ENCODE measurements at regions not wholly inside any gene's neighbourhood (a gene's known extent, or its start where the extent isn't known, plus 50 kb on each side); places are given as distances from the start of the nearest gene placed in this dataset.

- H3K4me1 ChIP-seq, result no peaks in the 10 kb centered on the region
- H3K9me3 ChIP-seq, result peaks cover 0 to 19% (median 0%) of the 10 kb centered on the region in 4 donors
- no peak for TF ChIP-seq EP300 (IDR thresholded peaks at IDR 0.05)
- TF ChIP-seq CTCF (IDR thresholded peaks at IDR 0.05), result no peak
- TF ChIP-seq POLR2A (IDR thresholded peaks at IDR 0.05), result no peak
- WGBS, 2 donors, result 71 to 78% methylated on average over 3 of the region's 3 CpGs
- no peak overlapping the region for H3K27ac ChIP-seq
- H3K36me3 ChIP-seq, result no peaks in the 10 kb centered on the region
- no peak overlapping the region for H3K4me3 ChIP-seq
- DNase-seq (ENCODE audit: low spot score in 2 of 2), result no peak
- no peaks in the 10 kb centered on the region for H3K27me3 ChIP-seq
Observed at GRCh38 chr12:24386836-24387235, 437.4 kb upstream of the SOX5 start.

- H3K27ac ChIP-seq, result no peak overlapping the region
- H3K9me3 ChIP-seq, result no peaks in the 10 kb centered on the region
- H3K27me3 ChIP-seq, result no peaks in the 10 kb centered on the region
- 60 to 72% methylated on average over 3 of the region's 3 CpGs for WGBS, 2 donors
- DNase-seq (ENCODE audit: low spot score in 2 of 2), result no peak
- H3K4me3 ChIP-seq, result no peak overlapping the region
- TF ChIP-seq EP300 (IDR thresholded peaks at IDR 0.05) (no peak), CTCF (IDR thresholded peaks at IDR 0.05) (no peak), POLR2A (IDR thresholded peaks at IDR 0.05) (no peak)
- H3K4me1 ChIP-seq, result peaks cover 0 to 12% (median 0%) of the 10 kb centered on the region in 4 donors
- H3K36me3 ChIP-seq, result no peaks in the 10 kb centered on the region
Observed at GRCh38 chr12:24381790-24382189, 432.3 kb upstream of the SOX5 start.

GRCh38 chr12:24379861-24380521 lies 430.5 kb upstream of the SOX5 start:
- WGBS, 2 donors, result 63 to 65% methylated on average over 5 of the region's 5 CpGs
- TF ChIP-seq CTCF (IDR thresholded peaks at IDR 0.05), result no peak
- TF ChIP-seq POLR2A (IDR thresholded peaks at IDR 0.05), result no peak
- no peak for TF ChIP-seq EP300 (IDR thresholded peaks at IDR 0.05)
- Histone ChIP-seq H3K36me3 (no peaks in the 10 kb centered on the region), H3K9me3 (no peaks in the 10 kb centered on the region), H3K4me3 (no peak overlapping the region), H3K27ac (no peak overlapping the region), H3K27me3 (no peaks in the 10 kb centered on the region), H3K4me1 (peaks cover 0 to 12% (median 0%) of the 10 kb centered on the region in 4 donors)
- no peak for DNase-seq (ENCODE audit: low spot score in 2 of 2)

- 72 to 79% methylated on average over 3 of the region's 3 CpGs for WGBS, 2 donors
Observed at GRCh38 chr12:24379433-24379832, 430.0 kb upstream of the SOX5 start.

GRCh38 chr12:24378548-24379407 lies 429.3 kb upstream of the SOX5 start:
- WGBS, 2 donors, result 55 to 61% methylated on average over 10 of the region's 10 CpGs
- TF ChIP-seq EP300 (IDR thresholded peaks at IDR 0.05) (no peak), POLR2A (IDR thresholded peaks at IDR 0.05) (no peak), CTCF (IDR thresholded peaks at IDR 0.05) (no peak)

More at GRCh38 chr12:24379433-24379832, 430.0 kb upstream of the SOX5 start:
- no peak overlapping the region for H3K4me3 ChIP-seq
- no peaks in the 10 kb centered on the region for H3K27me3 ChIP-seq
- no peak for DNase-seq (ENCODE audit: low spot score in 2 of 2)
- H3K4me1 ChIP-seq, result peaks cover 0 to 12% (median 0%) of the 10 kb centered on the region in 4 donors
- TF ChIP-seq POLR2A (IDR thresholded peaks at IDR 0.05), result no peak
- H3K27ac ChIP-seq, result no peak overlapping the region
- H3K36me3 ChIP-seq, result no peaks in the 10 kb centered on the region
- no peaks in the 10 kb centered on the region for H3K9me3 ChIP-seq

More at GRCh38 chr12:24378548-24379407, 429.3 kb upstream of the SOX5 start:
- no peaks in the 10 kb centered on the region for H3K27me3 ChIP-seq
- H3K4me1 ChIP-seq, result peaks cover 0 to 12% (median 0%) of the 10 kb centered on the region in 4 donors
- DNase-seq (ENCODE audit: low spot score in 2 of 2), result no peak
- no peaks in the 10 kb centered on the region for H3K9me3 ChIP-seq
- no peak overlapping the region for H3K4me3 ChIP-seq
- no peak overlapping the region for H3K27ac ChIP-seq
- H3K36me3 ChIP-seq, result no peaks in the 10 kb centered on the region
